ENCODE measurements at regions not wholly inside any gene's neighbourhood (a gene's known extent, or its start where the extent isn't known, plus 50 kb on each side); places are given as distances from the start of the nearest gene placed in this dataset.

- H3K27ac ChIP-seq (ENCODE audit: insufficient read depth, low read length) = no peak overlapping the region
- no peaks in the 10 kb centered on the region for H4K20me1 ChIP-seq (ENCODE audit: control insufficient read depth, extremely low read depth, insufficient read depth, low read length)
- H3K9me3 ChIP-seq (ENCODE audit: control insufficient read depth, insufficient read depth, low read depth, low read length) = no peaks in the 10 kb centered on the region
- H3K27me3 ChIP-seq (ENCODE audit: control insufficient read depth, insufficient read depth, low read length) = no peaks in the 10 kb centered on the region
- TF ChIP-seq CTCF (conservative IDR thresholded peaks at IDR 0.05 in 1 of 2, IDR thresholded peaks at IDR 0.05 in 1 of 2; ENCODE audit: low read depth in 1 of 2, low read length in 2 of 2) (no peak), EZH2 (IDR thresholded peaks at IDR 0.05; ENCODE audit: low read length, missing control alignments) (no peak)
- H3K4me3 ChIP-seq (replicated peaks in 1 of 4; ENCODE audit: control extremely low read depth in 1 of 4, insufficient read depth in 1 of 4, low read depth in 3 of 4, low read length in 4 of 4) = no peak overlapping the region
- DNase-seq (ENCODE audit: low read depth in 2 of 2) = no peak
- no peak overlapping the region for H3K4me2 ChIP-seq (ENCODE audit: extremely low read depth, insufficient read depth, low read length)
- H3K4me1 ChIP-seq (ENCODE audit: control insufficient read depth, extremely low read depth, insufficient read depth, low read length) = peaks cover 6% of the 10 kb centered on the region
- H3K79me2 ChIP-seq (ENCODE audit: control insufficient read depth, insufficient read depth, low read length) = no peaks in the 10 kb centered on the region
- no peak overlapping the region for H2AFZ ChIP-seq (ENCODE audit: low read length)
- H3K9ac ChIP-seq (ENCODE audit: insufficient read depth, low read length) = no peak overlapping the region
- H3K36me3 ChIP-seq (ENCODE audit: control insufficient read depth, insufficient read depth, low read length) = no peaks in the 10 kb centered on the region
These were observed 124.8 kb downstream of the EVX1 start for GRCh38 chr7:27367179-27367932.

GRCh38 chr7:27367933-27368549 lies 125.4 kb downstream of the EVX1 start:
- Histone ChIP-seq H3K79me2 (ENCODE audit: control insufficient read depth, insufficient read depth, low read length) (no peaks in the 10 kb centered on the region), H4K20me1 (ENCODE audit: control insufficient read depth, extremely low read depth, insufficient read depth, low read length) (no peaks in the 10 kb centered on the region), H3K9me3 (ENCODE audit: control insufficient read depth, insufficient read depth, low read depth, low read length) (no peaks in the 10 kb centered on the region), H3K4me2 (ENCODE audit: extremely low read depth, insufficient read depth, low read length) (no peak overlapping the region), H3K27ac (ENCODE audit: insufficient read depth, low read length) (no peak overlapping the region), H2AFZ (ENCODE audit: low read length) (no peak overlapping the region), H3K4me3 (replicated peaks in 1 of 4; ENCODE audit: control extremely low read depth in 1 of 4, insufficient read depth in 1 of 4, low read depth in 3 of 4, low read length in 4 of 4) (no peak overlapping the region), H3K9ac (ENCODE audit: insufficient read depth, low read length) (no peak overlapping the region), H3K27me3 (ENCODE audit: control insufficient read depth, insufficient read depth, low read length) (no peaks in the 10 kb centered on the region), H3K36me3 (ENCODE audit: control insufficient read depth, insufficient read depth, low read length) (no peaks in the 10 kb centered on the region), H3K4me1 (ENCODE audit: control insufficient read depth, extremely low read depth, insufficient read depth, low read length) (peaks cover 6% of the 10 kb centered on the region)
- no peak for TF ChIP-seq CTCF (conservative IDR thresholded peaks at IDR 0.05 in 1 of 2, IDR thresholded peaks at IDR 0.05 in 1 of 2; ENCODE audit: low read depth in 1 of 2, low read length in 2 of 2)
- TF ChIP-seq EZH2 (IDR thresholded peaks at IDR 0.05; ENCODE audit: low read length, missing control alignments) = no peak
- DNase-seq (ENCODE audit: low read depth in 2 of 2) = no peak

GRCh38 chr7:27374958-27375841 lies 132.6 kb downstream of the EVX1 start:
- Histone ChIP-seq H3K27me3 (ENCODE audit: control insufficient read depth, insufficient read depth, low read length) (no peaks in the 10 kb centered on the region), H3K36me3 (ENCODE audit: control insufficient read depth, insufficient read depth, low read length) (no peaks in the 10 kb centered on the region), H3K4me2 (ENCODE audit: extremely low read depth, insufficient read depth, low read length) (no peak overlapping the region), H3K9ac (ENCODE audit: insufficient read depth, low read length) (no peak overlapping the region), H4K20me1 (ENCODE audit: control insufficient read depth, extremely low read depth, insufficient read depth, low read length) (no peaks in the 10 kb centered on the region), H3K79me2 (ENCODE audit: control insufficient read depth, insufficient read depth, low read length) (no peaks in the 10 kb centered on the region), H3K4me1 (ENCODE audit: control insufficient read depth, extremely low read depth, insufficient read depth, low read length) (no peaks in the 10 kb centered on the region), H3K27ac (ENCODE audit: insufficient read depth, low read length) (no peak overlapping the region), H2AFZ (ENCODE audit: low read length) (no peak overlapping the region), H3K4me3 (replicated peaks in 1 of 4; ENCODE audit: control extremely low read depth in 1 of 4, insufficient read depth in 1 of 4, low read depth in 3 of 4, low read length in 4 of 4) (no peak overlapping the region), H3K9me3 (ENCODE audit: control insufficient read depth, insufficient read depth, low read depth, low read length) (no peaks in the 10 kb centered on the region)
- TF ChIP-seq CTCF (conservative IDR thresholded peaks at IDR 0.05 in 1 of 2, IDR thresholded peaks at IDR 0.05 in 1 of 2; ENCODE audit: low read depth in 1 of 2, low read length in 2 of 2) (no peak), EZH2 (IDR thresholded peaks at IDR 0.05; ENCODE audit: low read length, missing control alignments) (no peak)
- DNase-seq (ENCODE audit: low read depth in 2 of 2) = no peak

All from fibroblast of lung (primary cell).